Panc1 (cell line): ENCODE measurements at regions not wholly inside any gene's neighbourhood (a gene's known extent, or its start where the extent isn't known, plus 50 kb on each side); places are given as distances from the start of the nearest gene placed in this dataset.
"Not testable (repeated sequence)": the region's sequence is repeated elsewhere in the genome, so short reads cannot be mapped to it uniquely, and the experiment has no call there.

ENCODE experiments used
- ATAC-seq: fragments of 200-7000 bp; cut with Tn5 transposase; 2 replicates; pipeline ENCODE4 v1.9.1; 2020; ENCODE audit warnings: mild to moderate bottlenecking, moderate library complexity
- BruUV-seq: library from RNA; stranded (reverse); fragments of 400-500 nt; replicated peaks from 2 replicates; lab custom pipeline; 2021; lab: Mats Ljungman, UMichigan
- CTCF ChIA-PET: fragments of 300-600 bp; sonication (Branson Sonifier 250); formaldehyde crosslinking; loops from one replicate; lab custom pipeline; 2022; ENCODE audit warnings: antibody characterized with exemption; lab: Charles Lee
- POLR2A ChIA-PET: fragments of 300-600 bp; sonication (Branson Sonifier 250); formaldehyde crosslinking; loops from one replicate; lab custom pipeline; 2022; ENCODE audit warnings: antibody characterized with exemption; lab: Charles Lee
- DNase-seq: peaks from one replicate; pipeline ENCODE4 v3.0.0-alpha.2; 2010; ENCODE audit warnings: low read depth, low spot score
- H3K27ac ChIP-seq: 2 replicates; pipeline ENCODE4 v1.5.1; 2011; ENCODE audit warnings: mild to moderate bottlenecking, low read length, inconsistent platforms
- H3K27me3 ChIP-seq: fragments of 200-500 bp; sonication (Bioruptor generic); 2 replicates; pipeline ENCODE4 v1.6.0; 2014; ENCODE audit warnings: low read length, inconsistent platforms; ENCODE audit not compliant: control insufficient read depth, insufficient read depth
- H3K36me3 ChIP-seq: fragments of 200-500 bp; sonication (Bioruptor generic); 2 replicates; pipeline ENCODE4 v1.5.1; 2014; ENCODE audit warnings: inconsistent platforms, mild to moderate bottlenecking, low read length, moderate library complexity; ENCODE audit not compliant: control insufficient read depth, insufficient read depth
- H3K4me1 ChIP-seq: 2 replicates; pipeline ENCODE4 v1.5.1; 2011; ENCODE audit warnings: inconsistent platforms, mild to moderate bottlenecking, low read length, moderate library complexity; ENCODE audit not compliant: control insufficient read depth, insufficient read depth
- H3K4me3 ChIP-seq, 2 experiments: 2 replicates each; pipeline ENCODE4 v1.5.1; 2011 to 2012; ENCODE audit warnings: low read depth in 2 of 2, low read length in 2 of 2, mild to moderate bottlenecking in 2 of 2, inconsistent platforms in 1 of 2, moderate library complexity in 1 of 2
- H3K9me3 ChIP-seq: fragments of 200-500 bp; sonication (Bioruptor generic); 2 replicates; pipeline ENCODE4 v1.5.1; 2014; ENCODE audit warnings: low read depth, mild to moderate bottlenecking, inconsistent platforms, low read length, moderate library complexity; ENCODE audit not compliant: control insufficient read depth, insufficient read depth
- POLR2AphosphoS5 ChIP-seq: IDR thresholded peaks from 2 replicates; pipeline ENCODE4 v1.6.1; 2012; ENCODE audit warnings: mild to moderate bottlenecking, low read depth, low read length, moderate library complexity
- REST ChIP-seq, 2 experiments: IDR thresholded peaks; 2 replicates each; pipeline ENCODE4 v1.6.1; 2011 to 2012; ENCODE audit warnings: low read depth in 2 of 2, control low read depth in 1 of 2, low read length in 1 of 2, mild to moderate bottlenecking in 1 of 2, moderate library complexity in 1 of 2; ENCODE audit not compliant: insufficient read depth in 1 of 2
- SIN3A ChIP-seq: IDR thresholded peaks from 2 replicates; pipeline ENCODE4 v1.6.1; 2012; ENCODE audit warnings: low read depth, mild to moderate bottlenecking, low read length, moderate library complexity, borderline replicate concordance; ENCODE audit not compliant: insufficient read depth
- TCF7L2 ChIP-seq: IDR thresholded peaks from 2 replicates; pipeline ENCODE4 v1.6.1; 2011; ENCODE audit warnings: mild to moderate bottlenecking, low read depth, low read length, inconsistent platforms
- in situ Hi-C: cut with HindIII; loops from 2 replicates; pipeline ENCODE4 v1.10.0; 2016; ENCODE audit warnings: low sequenced_read_pairs, low pct_unique_long_range_greater_than_20kb
- intact Hi-C: fragments of 100-400 bp; cut with micrococcal nuclease; formaldehyde crosslinking; loops from one replicate; pipeline ENCODE4 v1.10.0; 2022; ENCODE audit not compliant: unreplicated experiment
- TF ChIP-seq, protein P1 (sequence below): fragments of 450-650 bp; IDR thresholded peaks from 2 replicates; pipeline ENCODE4 v1.5.1; 2017; ENCODE audit warnings: mild to moderate bottlenecking

- Histone ChIP-seq H3K36me3 (no peaks in the 10 kb centered on the region), H3K4me3 (no peak overlapping the region), H3K27ac (no peak overlapping the region), H3K27me3 (no peaks in the 10 kb centered on the region), H3K9me3 (no peaks in the 10 kb centered on the region), H3K4me1 (no peaks in the 10 kb centered on the region)
- no peak for ATAC-seq
- TF ChIP-seq, protein P1, sequence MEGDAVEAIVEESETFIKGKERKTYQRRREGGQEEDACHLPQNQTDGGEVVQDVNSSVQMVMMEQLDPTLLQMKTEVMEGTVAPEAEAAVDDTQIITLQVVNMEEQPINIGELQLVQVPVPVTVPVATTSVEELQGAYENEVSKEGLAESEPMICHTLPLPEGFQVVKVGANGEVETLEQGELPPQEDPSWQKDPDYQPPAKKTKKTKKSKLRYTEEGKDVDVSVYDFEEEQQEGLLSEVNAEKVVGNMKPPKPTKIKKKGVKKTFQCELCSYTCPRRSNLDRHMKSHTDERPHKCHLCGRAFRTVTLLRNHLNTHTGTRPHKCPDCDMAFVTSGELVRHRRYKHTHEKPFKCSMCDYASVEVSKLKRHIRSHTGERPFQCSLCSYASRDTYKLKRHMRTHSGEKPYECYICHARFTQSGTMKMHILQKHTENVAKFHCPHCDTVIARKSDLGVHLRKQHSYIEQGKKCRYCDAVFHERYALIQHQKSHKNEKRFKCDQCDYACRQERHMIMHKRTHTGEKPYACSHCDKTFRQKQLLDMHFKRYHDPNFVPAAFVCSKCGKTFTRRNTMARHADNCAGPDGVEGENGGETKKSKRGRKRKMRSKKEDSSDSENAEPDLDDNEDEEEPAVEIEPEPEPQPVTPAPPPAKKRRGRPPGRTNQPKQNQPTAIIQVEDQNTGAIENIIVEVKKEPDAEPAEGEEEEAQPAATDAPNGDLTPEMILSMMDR, result no peak
- TF ChIP-seq POLR2AphosphoS5 (no peak), SIN3A (no peak), TCF7L2 (no peak), REST (IDR thresholded peaks at IDR 0.05; ENCODE audit: insufficient read depth in 1 of 2, low read depth in 2 of 2, low read length in 1 of 2) (no peak)
- no peak for DNase-seq
- BruUV-seq, result no TSS peak
- intact Hi-C loops, result loop anchor here (5.0 kb wide), 1 partner anchor 807 kb away; no protein-coding TSS in a partner anchor
- POLR2A ChIA-PET, result no interaction called here
- CTCF ChIA-PET, result no interaction called here
- in situ Hi-C loops, result no loop called here
Observed at GRCh38 chr5:63400079-63400478, 562.2 kb downstream of the HTR1A start.

DNA sequence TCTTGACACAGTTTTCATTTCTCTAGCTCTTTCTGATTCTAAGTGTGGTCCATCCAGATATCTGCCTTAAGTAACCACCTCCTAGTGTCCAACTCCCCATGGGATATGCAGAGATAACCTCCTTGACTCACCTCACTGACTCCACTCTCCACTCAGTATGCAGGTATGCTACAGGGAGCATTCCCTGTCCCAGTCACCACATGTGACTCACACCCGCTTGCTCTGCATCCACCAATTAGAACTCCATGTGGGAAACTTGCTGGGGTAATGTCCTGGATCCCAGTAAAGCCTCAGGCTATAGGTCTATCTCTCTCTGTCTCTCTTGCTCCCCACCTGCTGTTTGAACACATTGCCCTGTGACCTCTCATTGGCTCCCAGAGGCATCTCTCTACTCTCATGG lies 563.9 kb downstream of the HTR1A start:
- POLR2A ChIA-PET, result no interaction called here
- no peaks in the 10 kb centered on the region for H3K9me3 ChIP-seq
- no peaks in the 10 kb centered on the region for H3K27me3 ChIP-seq
- DNase-seq, result no peak
- in situ Hi-C loops (no loop called here), intact Hi-C loops (no loop called here)
- H3K27ac ChIP-seq, result no peak overlapping the region
- H3K36me3 ChIP-seq, result no peaks in the 10 kb centered on the region
- no peak for ATAC-seq
- H3K4me1 ChIP-seq, result no peaks in the 10 kb centered on the region
- TF ChIP-seq POLR2AphosphoS5 (no peak), SIN3A (no peak), REST (IDR thresholded peaks at IDR 0.05; ENCODE audit: insufficient read depth in 1 of 2, low read depth in 2 of 2, low read length in 1 of 2) (no peak), TCF7L2 (no peak)
- TF ChIP-seq, protein P1, result no peak
- H3K4me3 ChIP-seq, result no peak overlapping the region
- CTCF ChIA-PET, result no interaction called here
- no TSS peak for BruUV-seq

DNA sequence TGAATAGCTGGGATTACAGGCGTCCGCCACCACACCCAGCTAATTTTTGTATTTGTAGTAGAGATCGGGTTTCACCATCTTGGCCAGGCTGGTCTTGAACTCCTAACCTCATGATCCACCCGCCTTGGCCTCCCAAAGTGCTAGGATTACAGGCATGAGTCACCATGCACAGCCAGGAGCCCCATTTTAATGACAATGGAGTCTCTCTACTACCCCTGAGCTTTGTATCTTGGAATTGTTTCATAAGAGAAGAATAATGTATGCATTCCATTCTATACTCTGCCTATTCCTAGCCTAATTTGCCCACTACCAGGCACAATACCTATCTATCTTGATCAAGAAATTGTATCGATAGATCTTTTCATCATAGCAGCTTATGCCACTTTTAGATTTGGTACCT lies 574.1 kb downstream of the HTR1A start:
- H3K9me3 ChIP-seq, POLR2A ChIA-PET, H3K4me1 ChIP-seq, in situ Hi-C loops, BruUV-seq, H3K27ac ChIP-seq, ATAC-seq, CTCF ChIA-PET, H3K36me3 ChIP-seq, H3K27me3 ChIP-seq, DNase-seq, H3K4me3 ChIP-seq, intact Hi-C loops: not testable (repeated sequence)
